ENCODE measurements at regions not wholly inside any gene's neighbourhood (a gene's known extent, or its start where the extent isn't known, plus 50 kb on each side); places are given as distances from the start of the nearest gene placed in this dataset.

DNA sequence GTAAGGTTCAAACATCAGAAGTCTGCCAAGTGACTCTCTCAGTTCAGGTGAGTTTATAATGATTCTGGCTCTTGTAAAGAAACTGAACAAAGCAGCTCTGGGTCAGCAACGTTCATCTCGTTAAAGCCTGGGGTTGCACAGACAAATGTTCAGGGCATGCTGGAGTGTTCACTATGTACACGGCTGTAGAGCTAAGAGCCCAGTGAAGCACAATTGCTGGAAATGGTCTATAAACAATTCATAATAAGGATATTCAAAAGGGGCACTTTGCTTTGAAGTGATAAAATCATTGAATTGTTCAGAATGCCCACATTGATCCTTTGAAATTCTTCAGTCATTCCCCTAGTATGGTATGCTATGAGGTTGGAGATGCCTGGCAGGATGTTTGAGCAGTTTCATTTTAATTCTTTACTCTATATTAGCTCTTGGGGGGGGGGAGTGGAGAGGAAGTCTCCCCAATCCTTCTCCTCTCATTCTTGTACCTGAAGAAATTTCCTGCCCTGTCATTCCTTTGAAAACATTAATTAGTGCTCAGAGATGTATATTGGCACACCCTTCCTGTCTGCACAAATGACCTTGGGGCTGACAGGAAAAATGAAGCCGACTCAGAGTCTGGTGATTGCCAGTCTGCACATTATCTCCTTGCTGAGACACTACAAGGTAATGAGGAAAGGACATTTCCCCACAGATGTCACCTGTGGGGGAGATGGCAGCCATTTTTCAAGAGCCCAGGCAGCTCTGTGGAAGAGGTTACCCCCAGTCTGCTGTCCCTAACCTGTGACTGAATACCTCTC lies 145.5 kb downstream of the DLEU7 start:
- peak; percentile 23 for DNase-seq

DNA sequence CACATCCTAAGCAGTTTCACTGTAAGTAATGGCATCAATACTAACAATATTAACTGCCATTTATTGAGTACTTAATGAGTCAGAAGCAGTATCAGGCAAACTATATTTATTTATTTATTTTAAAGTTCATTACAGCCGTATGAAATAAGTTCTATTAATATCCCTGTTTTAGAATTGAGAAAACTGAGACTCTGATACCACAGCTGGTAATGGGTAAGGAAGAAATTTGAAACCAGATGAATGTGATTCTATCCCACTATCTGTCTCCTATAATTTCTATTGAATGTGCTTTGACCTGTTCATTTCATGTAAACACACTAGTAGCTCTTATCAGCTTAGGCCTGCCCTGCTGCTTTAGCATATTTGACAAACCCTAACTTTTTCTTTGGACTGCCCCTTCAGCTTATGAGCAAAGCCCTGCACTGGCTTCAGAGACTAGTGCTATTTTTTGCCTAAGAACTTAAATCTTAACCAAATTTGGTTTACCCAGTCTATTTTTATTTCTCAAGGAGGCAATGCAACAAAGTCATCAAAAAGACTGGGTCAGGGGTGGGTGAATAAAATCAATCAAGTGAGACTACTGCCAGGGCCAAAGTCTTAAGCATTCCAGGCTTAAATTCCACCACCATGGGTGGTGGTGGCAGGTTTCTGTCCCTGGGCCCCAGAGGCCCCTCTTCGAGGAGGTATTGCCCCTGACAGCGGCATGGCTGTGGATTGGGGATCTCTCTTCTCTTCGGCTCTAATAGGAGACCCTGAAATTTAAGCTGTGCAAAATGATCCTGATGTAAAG lies 143.4 kb downstream of the DLEU7 start:
- no peak for DNase-seq

- DNase-seq, result no peak
Observed at GRCh38 chr13:50700664-50701305, 142.7 kb downstream of the DLEU7 start.

- no peak for DNase-seq
Observed at GRCh38 chr13:50701469-50701868, 142.0 kb downstream of the DLEU7 start.

DNA sequence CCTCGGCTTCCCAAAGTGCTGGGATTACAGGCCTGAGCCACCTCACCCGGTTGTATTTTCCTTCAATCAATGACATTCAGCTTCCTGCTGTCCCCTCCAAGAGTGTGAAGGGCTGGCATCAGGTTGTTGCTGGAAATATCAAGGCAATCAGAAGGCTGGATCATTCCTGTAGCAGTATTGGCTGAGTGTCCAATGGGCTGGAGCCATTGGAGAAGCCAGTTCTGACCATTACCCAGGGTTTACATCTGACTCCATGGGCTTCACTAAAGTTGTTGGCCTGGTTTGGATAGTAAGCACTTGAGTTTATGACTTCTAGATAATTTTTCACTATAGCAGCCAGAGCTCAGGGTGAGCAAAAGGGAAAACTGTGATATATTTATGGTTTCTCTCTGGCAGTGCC lies 137.0 kb downstream of the DLEU7 start:
- no peak for DNase-seq

GRCh38 chr13:50707628-50708027 lies 135.9 kb downstream of the DLEU7 start:
- no peak for DNase-seq

- DNase-seq, result no peak
Observed at GRCh38 chr13:50708461-50708860, 135.0 kb downstream of the DLEU7 start.

DNA sequence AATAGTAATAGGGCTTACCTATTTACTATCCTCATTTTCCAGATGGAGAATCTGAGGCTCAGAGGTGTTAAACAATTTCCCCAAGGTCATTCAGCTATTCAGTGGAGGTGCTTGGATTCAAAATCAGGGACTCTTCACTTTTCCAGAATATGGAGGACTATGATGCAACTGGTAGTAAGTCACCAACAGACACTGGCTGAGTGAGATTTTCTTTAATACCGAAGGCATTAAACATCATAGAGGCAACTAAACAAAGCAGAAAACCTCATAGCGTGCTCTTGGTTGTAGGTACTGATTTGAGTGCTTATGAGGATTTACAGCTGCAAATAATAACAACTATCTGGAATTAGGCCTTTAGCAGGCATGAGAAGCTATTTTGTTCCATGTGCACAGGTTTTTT lies 134.4 kb downstream of the DLEU7 start:
- DNase-seq, result no peak

- no peak for DNase-seq
Observed at GRCh38 chr13:50711131-50711815, 132.2 kb downstream of the DLEU7 start.

DNA sequence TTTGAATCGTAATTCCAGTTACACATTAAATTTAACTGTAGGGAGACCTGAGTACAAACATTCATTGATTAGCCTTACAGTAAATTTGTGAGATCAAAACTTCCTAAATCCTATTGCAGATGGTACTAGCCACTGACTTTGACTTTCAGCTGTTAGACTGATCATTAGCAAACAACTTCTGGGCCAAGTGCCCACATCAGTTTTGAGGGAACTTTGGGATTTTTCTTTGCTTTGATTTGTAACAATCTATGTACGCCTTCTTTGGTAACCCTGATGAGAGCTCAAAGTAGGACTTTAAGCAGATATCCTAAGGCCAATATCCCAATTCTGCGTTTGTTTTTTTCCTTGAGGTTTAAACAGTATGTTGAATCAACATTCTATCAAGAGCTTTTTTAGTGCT lies 131.5 kb downstream of the DLEU7 start:
- DNase-seq, result no peak

DNA sequence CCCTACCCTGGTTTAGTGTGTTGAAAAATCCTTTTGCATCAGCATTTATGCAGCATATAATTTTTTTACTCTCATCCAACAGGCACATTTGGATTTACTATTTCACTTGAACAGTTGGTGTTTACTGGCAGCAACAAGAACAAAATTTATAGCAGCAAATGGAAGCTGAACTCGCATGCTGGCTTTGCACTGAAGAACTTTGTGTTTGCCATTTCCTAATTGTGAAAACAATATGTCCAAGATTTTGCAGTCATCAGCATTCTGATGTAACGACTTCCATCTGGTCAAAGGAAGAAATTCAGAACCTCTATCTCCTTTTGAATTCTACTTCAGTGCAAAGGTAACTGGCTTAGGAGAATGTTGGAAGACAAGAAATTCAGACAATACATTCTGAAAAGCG lies 131.0 kb downstream of the DLEU7 start:
- no peak for DNase-seq

GRCh38 chr13:50712881-50713280 lies 130.6 kb downstream of the DLEU7 start:
- DNase-seq, result no peak

DNA sequence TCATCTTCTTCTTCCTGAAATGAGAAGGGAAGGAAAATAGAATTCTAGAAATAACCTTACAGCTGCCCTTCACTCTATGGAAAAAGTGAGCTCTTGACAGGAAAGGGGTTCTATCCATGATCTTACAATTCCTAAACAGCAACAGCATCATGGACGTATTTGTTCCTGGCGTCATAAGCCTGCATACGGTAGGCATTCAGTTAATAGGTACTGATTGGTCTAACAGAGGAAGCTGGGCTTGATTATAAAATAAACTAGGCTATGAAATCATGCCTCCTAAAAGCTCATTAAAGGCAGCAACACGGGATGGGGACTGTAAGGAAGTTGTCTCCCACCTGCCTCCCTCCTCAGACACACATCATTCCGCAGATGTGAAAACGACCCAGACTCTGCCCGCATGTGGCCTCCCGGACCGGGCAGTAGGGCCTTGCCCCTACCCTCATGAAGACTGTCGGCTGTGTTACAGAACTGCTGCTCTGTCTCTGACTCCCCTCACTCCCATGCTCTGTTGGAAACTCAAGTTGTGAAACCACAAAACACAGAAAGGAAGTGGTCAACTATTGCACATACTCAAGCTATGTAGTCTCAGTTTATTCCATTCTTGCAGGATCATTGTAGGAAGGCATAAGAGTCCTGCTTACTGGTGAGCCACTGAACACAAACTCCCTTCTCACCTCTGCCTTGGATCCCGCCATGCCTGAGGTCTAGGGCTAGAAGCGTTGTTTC lies 129.8 kb downstream of the DLEU7 start:
- no peak for DNase-seq

GRCh38 chr13:50714891-50715290 lies 128.6 kb downstream of the DLEU7 start:
- no peak for DNase-seq

DNA sequence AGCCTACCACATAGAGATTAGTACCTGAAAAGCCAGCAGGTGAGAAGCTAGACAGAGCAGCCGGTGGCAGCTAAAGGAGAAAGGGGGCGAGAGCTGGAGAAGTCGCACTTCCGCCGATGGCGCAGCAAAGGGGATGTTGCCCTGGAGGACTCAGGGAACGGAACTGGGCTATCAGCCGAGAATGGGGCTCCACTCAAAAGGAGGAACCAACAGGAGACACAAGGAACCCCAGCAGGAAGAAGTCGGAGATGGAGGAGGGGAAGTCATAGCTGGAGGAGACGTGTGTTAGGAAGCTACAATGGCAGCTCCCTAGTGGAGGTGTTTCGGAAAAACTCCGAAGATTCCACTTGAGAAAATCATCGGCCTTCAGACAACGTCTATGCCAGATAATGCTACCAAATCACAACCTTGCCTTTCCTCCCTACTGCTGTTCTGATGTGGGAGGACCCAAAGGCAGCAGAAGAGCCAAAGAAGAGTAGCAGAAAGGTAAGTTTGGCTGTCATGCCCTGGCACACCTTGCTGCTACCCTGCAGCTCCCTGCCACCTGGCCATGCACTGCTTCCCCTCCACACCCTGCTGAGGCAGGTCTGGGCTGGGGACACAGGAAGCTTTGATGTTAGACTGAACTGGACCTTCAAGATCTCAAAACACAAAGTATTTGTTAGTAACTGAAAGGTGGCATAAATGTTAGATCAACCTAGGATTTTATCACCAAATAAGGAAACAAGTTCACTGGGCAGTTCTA lies 127.9 kb downstream of the DLEU7 start:
- DNase-seq, result no peak

- DNase-seq, result no peak
Observed at GRCh38 chr13:50720861-50721671, 122.4 kb downstream of the DLEU7 start.

- no peak for DNase-seq
Observed at GRCh38 chr13:50721672-50721992, 121.9 kb downstream of the DLEU7 start.

- DNase-seq, result no peak
Observed at GRCh38 chr13:50722440-50723125, 120.9 kb downstream of the DLEU7 start.

DNA sequence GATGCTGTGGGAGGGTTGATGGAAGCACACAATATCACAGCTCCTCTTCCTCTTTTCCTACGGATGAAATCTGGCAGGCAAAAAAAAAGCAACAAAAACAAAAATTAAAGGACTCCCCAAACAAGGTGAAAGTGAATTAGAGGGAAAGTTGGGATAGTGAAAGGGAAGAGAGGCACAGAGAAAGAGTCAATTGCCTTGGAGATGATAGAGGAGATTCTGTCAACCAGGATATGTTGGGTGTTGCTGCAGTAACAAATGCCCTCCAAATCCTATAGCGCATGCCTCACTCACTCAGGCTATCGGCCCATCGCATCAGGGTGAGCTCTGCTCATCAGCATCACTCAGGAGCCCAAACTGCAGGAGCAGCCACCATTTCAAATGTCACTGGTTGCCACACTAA lies 119.1 kb downstream of the DLEU7 start:
- DNase-seq, result no peak

- no peak for DNase-seq
Observed at GRCh38 chr13:50724913-50725312, 118.6 kb downstream of the DLEU7 start.
